Astrocyte of the spinal cord (primary cell): ENCODE measurements at regions not wholly inside any gene's neighbourhood (a gene's known extent, or its start where the extent isn't known, plus 50 kb on each side); places are given as distances from the start of the nearest gene placed in this dataset.

Source experiments
- DNase-seq: peaks from one replicate; pipeline ENCODE4 v3.0.0; 2011; ENCODE audit warnings: low read depth, low spot score
- H3K4me3 ChIP-seq: 2 replicates; pipeline ENCODE4 v1.5.1; 2011; ENCODE audit warnings: low read depth, mild to moderate bottlenecking, low read length, moderate library complexity
- CTCF ChIP-seq: IDR thresholded peaks from 2 replicates; pipeline ENCODE4 v1.5.1; 2012; ENCODE audit warnings: low read depth, mild to moderate bottlenecking, low read length, inconsistent platforms
- in situ Hi-C: cut with HindIII; loops from 2 replicates; pipeline ENCODE4 v1.10.0; 2017; ENCODE audit warnings: low sequenced_read_pairs

GRCh38 chr11:41519696-41520095 is 60.2 kb upstream of the LRRC4C start:
- DNase-seq, result no peak
- no peak for TF ChIP-seq CTCF
- H3K4me3 ChIP-seq, result no peak overlapping the region
- in situ Hi-C loops, result no loop called here

- DNase-seq, result peak; percentile 34
- no peak overlapping the region for H3K4me3 ChIP-seq
- in situ Hi-C loops, result no loop called here
- TF ChIP-seq CTCF, result no peak
Observed at GRCh38 chr11:41522391-41522790, 62.9 kb upstream of the LRRC4C start.

GRCh38 chr11:41522899-41523672 is 63.6 kb upstream of the LRRC4C start:
- no peak for TF ChIP-seq CTCF
- peak; percentile 10 for DNase-seq
- H3K4me3 ChIP-seq, result no peak overlapping the region
- in situ Hi-C loops, result no loop called here

- H3K4me3 ChIP-seq, result no peak overlapping the region
- in situ Hi-C loops, result no loop called here
- TF ChIP-seq CTCF, result no peak
- no peak for DNase-seq
Observed at GRCh38 chr11:41527530-41527929, 68.1 kb upstream of the LRRC4C start.

- DNase-seq, result no peak
- no peak for TF ChIP-seq CTCF
- H3K4me3 ChIP-seq, result no peak overlapping the region
- in situ Hi-C loops, result no loop called here
Observed at GRCh38 chr11:41532413-41532812, 73.0 kb upstream of the LRRC4C start.

GRCh38 chr11:41533761-41534160 is 74.3 kb upstream of the LRRC4C start:
- TF ChIP-seq CTCF, result no peak
- in situ Hi-C loops, result no loop called here
- no peak for DNase-seq
- no peak overlapping the region for H3K4me3 ChIP-seq
